ENCODE measurements at regions not wholly inside any gene's neighbourhood (a gene's known extent, or its start where the extent isn't known, plus 50 kb on each side); places are given as distances from the start of the nearest gene placed in this dataset.

- no peak for DNase-seq (ENCODE audit: low read depth)
Observed at GRCh38 chr18:45266023-45266422, 349.3 kb upstream of the SLC14A2 start.

- DNase-seq (ENCODE audit: low read depth), result no peak
Observed at GRCh38 chr18:45267622-45268021, 347.7 kb upstream of the SLC14A2 start.

DNA sequence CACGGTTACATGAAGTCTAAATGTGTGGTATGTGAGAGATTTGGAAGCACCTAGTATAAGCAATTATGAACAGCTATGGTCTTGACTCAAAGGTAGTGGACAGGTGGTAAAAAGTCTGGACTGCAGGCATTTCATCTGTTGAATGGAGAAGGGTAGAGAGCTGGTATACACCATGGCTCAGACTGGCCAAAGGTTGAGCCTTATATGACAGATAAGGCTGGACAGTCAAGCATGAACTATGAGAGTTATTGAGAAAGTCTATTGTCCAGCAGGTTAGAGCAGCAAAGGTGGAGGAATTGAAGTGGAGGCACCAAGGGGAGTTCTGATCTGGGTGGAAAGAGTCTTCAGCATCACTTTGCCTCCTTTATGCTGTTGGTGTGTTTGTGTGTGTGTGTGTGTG, 346.7 kb upstream of the SLC14A2 start:
- no peak for DNase-seq (ENCODE audit: low read depth)

- DNase-seq (ENCODE audit: low read depth), result no peak
Observed at GRCh38 chr18:45270289-45270771, 344.9 kb upstream of the SLC14A2 start.

DNA sequence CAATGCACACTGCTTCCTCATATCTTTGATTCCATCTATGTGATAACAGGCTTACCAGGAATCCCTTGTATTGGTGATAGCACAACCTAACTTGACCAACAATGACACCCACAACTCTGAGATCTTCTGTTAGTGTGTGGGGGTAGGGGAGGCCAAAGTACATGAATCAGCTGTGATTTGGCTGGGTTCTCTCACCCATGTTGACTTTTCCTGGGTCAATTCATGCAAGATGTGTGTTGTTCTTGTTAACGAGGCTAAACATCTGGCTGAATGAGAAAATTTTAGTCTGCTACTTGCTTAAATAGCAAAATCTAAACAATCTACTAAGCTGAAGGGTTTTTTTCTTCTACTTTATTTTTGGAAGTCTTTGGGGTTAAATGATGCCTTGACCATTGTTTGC, 341.2 kb upstream of the SLC14A2 start:
- DNase-seq (ENCODE audit: low read depth), result no peak

- no peak for DNase-seq (ENCODE audit: low read depth)
Observed at GRCh38 chr18:45275367-45276113, 339.7 kb upstream of the SLC14A2 start.

- DNase-seq (ENCODE audit: low read depth), result no peak
Observed at GRCh38 chr18:45276878-45277277, 338.4 kb upstream of the SLC14A2 start.

- no peak for DNase-seq (ENCODE audit: low read depth)
Observed at GRCh38 chr18:45277908-45278307, 337.4 kb upstream of the SLC14A2 start.

DNA sequence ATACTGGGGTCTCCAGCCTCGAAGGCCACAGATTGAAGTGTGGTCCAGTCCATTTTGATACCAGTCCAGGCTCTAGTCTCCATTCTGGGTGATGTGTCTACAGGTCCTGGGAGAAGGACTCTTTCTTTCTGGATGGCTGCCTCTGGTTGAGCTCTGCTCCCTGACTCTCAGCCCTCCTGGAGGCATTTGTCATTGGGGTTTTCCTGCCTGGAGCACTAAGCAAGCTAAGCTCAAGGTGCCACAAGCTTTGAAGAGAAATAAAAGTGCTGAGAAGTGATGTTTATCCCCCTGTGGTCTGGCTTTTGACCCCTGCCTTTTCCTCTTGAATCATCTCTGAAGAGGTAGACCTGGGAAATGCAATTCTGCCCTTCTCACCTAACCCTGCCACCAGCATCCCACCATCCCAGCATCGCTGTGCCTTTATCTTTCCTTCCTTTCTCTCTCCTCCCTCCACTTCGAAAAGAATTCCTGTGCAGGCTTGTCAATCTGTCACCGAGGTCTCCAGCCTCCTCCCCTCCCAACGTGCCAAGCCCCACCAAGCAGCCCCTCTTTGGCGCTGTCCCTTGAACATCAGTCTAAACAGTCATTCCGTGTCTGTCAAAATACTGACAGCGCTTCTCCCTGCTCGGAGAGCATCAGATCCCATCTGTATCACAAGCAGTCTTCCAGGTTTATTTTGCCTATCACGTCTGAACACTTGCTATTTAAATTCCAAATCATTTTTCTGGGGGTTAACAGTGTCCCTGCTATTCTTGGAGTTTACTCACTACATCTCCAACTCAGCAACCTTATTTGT, 334.6 kb upstream of the SLC14A2 start:
- DNase-seq (ENCODE audit: low read depth), result no peak

DNA sequence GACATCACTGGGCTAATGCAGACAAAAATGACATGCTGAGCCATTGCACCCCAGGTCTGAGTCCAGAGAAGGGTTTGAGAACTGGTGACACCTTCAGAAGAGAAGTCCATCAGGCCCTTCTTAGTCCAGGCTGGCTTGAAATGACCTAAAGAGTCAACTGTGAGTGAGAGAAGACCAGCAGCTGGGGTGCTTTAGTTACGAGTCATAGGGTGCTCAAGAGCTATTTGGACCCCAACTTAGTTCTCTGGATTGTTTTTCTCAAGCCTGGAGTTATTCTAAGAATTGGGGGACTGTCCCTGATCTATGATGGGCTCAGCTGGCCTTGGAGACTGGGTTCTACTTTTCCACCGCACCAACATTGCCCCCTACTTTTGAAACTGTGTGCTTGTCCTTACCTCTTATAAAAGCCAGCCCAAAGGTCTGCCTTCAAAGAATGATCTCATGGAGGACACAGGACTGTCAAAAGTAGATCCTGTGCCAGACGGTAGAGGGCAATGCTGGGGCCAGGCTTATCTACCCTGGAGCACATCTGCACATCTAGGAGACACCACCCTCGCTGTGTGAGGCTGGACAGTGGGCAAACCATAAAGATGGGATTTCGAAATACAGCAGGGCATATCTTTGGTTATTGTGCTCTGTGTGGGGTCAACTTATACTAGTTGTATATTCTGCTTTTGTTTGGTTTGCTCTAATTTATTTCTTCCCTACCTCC, 333.0 kb upstream of the SLC14A2 start:
- DNase-seq (ENCODE audit: low read depth), result no peak

DNA sequence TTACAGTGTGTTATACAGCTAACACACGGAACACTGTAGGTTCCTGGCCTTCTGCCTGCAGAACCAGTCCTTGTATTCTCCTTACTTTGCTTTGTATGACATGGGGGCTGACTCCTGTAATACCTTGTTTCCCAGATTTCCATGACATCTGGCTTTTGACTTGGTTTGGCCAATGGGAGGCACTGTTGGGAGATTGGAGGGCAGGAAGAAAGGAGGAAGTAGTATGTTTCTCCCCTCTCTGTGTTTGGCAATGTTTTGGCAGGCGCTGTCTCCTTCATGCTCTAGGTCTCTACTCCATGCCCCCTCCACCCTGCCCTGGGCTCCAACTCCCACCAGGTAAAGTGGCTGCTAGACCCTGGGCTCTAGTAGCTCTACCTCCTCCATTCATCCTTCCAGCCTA, 331.1 kb upstream of the SLC14A2 start:
- DNase-seq (ENCODE audit: low read depth), result no peak

DNA sequence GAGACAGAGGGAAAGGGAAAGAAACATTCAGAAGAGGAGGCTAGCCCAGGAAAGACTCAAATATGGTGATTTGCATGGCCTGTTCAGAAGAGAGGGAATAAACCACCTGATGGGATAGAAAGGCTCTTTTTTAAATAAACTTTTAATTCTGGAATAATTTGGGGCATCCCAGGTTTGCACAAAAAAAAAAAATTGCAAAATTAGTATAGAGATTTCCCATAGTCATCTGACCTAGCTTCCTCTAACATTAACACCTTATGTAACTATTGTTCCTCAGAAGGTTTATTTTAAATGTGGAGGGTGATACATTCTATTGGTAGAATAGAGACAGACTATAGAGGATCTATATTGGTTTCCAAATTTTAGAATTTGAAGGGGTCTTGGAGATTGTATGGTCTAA, 330.4 kb upstream of the SLC14A2 start:
- no peak for DNase-seq (ENCODE audit: low read depth)

GRCh38 chr18:45285251-45285650, 330.0 kb upstream of the SLC14A2 start:
- no peak for DNase-seq (ENCODE audit: low read depth)

DNA sequence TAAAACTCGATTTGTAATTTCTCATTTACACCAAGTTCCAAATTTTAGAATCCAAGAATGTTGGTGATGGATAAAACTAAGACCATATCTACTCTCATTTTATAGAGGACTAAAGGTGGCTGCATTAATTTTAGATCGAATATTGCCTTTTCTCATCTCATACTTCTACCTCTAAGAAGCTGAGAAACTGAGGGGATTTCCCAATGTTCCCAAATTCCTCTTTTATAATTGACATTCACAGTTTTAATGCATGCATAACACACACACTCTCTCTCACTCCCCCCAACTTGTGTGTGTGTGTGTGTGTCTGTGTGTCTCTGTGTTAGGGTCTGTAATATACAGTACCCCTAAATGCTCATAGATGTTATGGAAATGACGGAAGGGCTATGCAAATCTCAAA, 328.8 kb upstream of the SLC14A2 start:
- no peak for DNase-seq (ENCODE audit: low read depth)

DNA sequence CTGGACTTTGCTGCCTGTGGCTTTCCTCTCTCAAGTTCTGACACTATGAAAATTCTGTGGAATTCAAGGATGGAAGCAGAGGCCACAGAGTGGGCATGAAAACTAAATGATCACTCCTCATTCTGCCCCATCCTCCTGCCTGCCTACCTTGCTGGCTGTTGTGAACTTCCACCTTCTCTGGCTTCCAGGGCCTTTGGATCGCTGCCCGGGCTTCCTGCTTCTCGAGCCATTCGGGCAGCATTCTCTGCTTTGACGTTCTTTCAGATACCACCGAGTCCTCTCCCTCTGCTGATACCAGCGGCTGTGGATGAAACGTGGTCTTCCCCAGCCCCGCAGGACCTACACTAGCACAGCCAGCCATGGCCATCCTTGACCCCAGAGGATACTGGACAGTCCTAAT, 327.7 kb upstream of the SLC14A2 start:
- DNase-seq (ENCODE audit: low read depth), result no peak

DNA sequence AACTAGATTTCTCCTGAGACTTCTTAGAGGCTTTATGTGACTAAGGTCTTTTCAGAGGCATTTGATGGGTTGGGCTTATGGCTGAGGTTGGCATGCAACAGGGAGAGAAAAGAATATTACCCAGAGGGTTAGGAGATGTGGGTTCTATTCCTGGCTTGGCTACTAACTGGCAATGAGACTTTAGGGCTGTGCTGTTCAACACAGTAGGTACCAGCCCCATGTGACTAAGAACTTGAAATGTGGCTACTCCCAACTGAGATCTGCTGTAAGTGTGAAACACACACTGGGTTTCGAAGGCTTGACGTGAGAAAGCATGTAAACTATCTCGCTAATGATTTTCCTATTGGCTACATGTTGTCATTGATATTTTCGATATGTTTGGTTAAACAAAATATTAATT, 324.9 kb upstream of the SLC14A2 start:
- no peak for DNase-seq (ENCODE audit: low read depth)

DNA sequence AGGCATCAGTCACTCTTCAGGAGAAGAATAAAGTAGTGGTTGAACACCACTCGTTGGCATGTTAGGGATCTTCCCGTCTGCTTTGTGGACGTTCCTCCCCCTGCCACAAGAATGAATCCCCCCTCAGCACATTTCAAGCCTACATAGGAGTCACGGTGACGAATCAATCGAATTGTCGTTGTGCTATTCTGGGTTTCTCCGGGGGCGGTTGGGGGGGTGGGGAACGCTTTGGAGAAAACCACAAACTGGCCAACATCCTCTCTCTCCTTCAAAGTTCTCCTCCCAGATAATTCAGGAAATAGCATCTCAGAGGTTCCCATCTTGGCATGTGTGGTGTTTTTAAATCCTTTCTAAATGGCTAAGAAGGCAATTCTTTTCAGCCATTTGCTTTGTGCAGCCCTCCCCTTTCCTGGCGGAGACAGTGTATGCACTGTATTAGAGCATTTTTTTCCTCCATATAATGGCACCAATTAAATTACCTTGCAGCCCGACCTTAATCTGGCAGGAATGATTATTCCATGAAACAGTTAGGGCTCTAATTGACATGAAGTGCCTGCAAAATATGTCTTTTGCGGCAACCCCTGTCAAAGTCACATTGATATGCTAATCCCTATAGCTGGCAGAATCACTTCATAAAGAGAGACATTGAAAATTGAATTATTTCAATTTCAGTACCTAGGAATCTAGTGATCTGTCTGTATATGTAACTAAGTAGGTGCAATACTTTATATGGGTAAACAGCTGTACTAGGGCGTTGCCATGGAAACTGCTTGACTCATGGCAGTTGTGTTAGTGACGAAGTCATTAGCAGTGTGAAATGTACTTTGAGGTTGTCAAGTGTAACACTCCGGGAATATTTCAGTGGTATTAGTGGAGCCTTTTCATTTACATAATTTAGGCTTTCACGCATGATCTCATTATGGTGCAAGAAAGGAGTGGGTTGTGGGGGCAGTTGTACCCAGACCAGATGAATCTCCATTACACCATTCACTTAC, 323.4 kb upstream of the SLC14A2 start:
- DNase-seq (ENCODE audit: low read depth), result no peak

- DNase-seq (ENCODE audit: low read depth), result no peak
Observed at GRCh38 chr18:45295388-45295787, 319.9 kb upstream of the SLC14A2 start.

DNA sequence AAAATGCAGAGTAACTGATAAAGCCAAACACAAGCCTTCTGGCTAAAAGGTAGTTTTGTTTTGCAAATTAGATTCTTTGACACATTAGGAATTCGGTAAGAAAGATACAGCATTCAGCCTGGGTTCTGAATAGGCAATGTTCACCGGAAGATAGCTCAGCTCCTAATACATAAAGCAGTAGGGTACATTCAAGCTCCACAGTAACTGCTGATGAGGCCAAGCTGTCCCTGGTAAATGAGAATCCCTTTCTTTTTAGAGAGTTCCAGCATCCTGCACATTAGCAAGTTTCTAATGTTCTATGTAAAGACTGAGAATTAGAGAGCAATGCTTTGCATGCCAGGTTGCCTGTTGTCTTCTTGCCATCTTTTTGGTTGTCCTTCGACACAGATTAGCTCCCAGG, 316.3 kb upstream of the SLC14A2 start:
- DNase-seq (ENCODE audit: low read depth), result no peak

- DNase-seq (ENCODE audit: low read depth), result no peak
Observed at GRCh38 chr18:45303026-45303425, 312.2 kb upstream of the SLC14A2 start.

DNA sequence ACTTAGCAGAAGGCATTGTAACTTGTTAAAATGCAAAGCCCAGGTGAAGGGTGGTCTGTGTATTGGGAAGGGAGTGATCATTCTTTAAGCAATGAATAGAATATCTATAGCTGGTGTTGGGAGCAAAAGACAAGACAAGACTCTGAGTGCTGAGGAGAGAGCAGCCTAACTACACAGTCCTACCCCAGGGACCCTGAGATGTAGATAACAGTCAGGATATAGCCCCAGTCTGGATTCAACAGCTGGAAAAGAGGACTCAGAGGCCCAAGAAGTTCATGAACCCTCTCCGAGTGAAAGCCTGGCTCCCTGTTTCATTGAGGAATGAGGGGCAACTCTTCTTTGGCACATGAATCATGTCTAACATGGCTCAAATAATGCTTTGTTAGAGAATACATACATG, 310.7 kb upstream of the SLC14A2 start:
- no peak for DNase-seq (ENCODE audit: low read depth)
